ENCODE measurements at regions not wholly inside any gene's neighbourhood (a gene's known extent, or its start where the extent isn't known, plus 50 kb on each side); places are given as distances from the start of the nearest gene placed in this dataset.

DNA sequence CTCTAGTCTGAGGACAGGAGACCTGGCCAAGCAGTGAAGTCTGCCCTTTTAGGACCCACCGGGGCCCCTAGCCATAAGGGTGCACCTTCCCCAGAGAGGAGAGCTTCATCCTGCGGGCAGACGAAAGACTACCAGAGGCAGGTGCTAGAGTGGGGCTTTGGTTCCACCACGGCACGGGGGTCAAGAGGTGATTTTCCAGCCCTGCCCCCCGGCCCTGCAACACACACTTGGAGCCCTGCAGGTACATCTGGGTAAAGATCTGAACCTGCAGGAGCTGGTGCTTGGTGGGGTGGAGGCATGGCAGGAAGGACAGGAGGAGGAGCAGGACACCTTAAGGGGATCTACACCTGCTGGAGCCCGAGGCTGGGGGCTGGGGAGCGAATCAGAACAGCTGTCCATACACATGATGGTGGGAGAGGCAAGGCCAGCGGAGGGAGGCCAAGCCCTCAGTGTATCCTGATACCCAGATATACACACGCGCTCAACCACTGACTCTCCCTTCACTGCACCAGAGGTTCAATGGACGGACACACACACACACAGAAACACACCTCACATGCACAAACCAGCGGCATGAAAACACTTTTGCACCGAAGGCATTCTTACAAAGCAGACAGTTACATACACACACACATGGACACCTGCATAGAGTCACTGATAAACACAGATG, 98.4 kb upstream of the MVB12B start:
- TF ChIP-seq CHD1 (IDR thresholded peaks at IDR 0.05; ENCODE audit: low read depth, low read length): no peak
- TF ChIP-seq, protein P1, sequence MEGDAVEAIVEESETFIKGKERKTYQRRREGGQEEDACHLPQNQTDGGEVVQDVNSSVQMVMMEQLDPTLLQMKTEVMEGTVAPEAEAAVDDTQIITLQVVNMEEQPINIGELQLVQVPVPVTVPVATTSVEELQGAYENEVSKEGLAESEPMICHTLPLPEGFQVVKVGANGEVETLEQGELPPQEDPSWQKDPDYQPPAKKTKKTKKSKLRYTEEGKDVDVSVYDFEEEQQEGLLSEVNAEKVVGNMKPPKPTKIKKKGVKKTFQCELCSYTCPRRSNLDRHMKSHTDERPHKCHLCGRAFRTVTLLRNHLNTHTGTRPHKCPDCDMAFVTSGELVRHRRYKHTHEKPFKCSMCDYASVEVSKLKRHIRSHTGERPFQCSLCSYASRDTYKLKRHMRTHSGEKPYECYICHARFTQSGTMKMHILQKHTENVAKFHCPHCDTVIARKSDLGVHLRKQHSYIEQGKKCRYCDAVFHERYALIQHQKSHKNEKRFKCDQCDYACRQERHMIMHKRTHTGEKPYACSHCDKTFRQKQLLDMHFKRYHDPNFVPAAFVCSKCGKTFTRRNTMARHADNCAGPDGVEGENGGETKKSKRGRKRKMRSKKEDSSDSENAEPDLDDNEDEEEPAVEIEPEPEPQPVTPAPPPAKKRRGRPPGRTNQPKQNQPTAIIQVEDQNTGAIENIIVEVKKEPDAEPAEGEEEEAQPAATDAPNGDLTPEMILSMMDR (IDR thresholded peaks at IDR 0.05; ENCODE audit: control extremely low read depth in 1 of 3, insufficient read depth in 1 of 3, low read depth in 1 of 3, low read length in 3 of 3): no peak
- no peak for TF ChIP-seq SUZ12 (IDR thresholded peaks at IDR 0.05; ENCODE audit: low read length)
- no peak for TF ChIP-seq SIN3A (conservative IDR thresholded peaks at IDR 0.05 in 1 of 2, IDR thresholded peaks at IDR 0.05 in 1 of 2; ENCODE audit: low read depth in 1 of 2, low read length in 2 of 2)
- TF ChIP-seq JUND (IDR thresholded peaks at IDR 0.05; ENCODE audit: low read length): no peak
- TF ChIP-seq, protein P2, sequence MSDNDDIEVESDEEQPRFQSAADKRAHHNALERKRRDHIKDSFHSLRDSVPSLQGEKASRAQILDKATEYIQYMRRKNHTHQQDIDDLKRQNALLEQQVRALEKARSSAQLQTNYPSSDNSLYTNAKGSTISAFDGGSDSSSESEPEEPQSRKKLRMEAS (IDR thresholded peaks at IDR 0.05): no peak
- TF ChIP-seq RXRA (IDR thresholded peaks at IDR 0.05; ENCODE audit: insufficient read depth, low read depth, low read length): no peak
- no peak for TF ChIP-seq RAD21 (IDR thresholded peaks at IDR 0.05 in 1 of 2, conservative IDR thresholded peaks at IDR 0.05 in 1 of 2; ENCODE audit: low read depth in 2 of 2, low read length in 2 of 2)
- TF ChIP-seq GTF2F1 (IDR thresholded peaks at IDR 0.05; ENCODE audit: borderline replicate concordance, low read depth, low read length): no peak
